NOMO-1 treated with dmso at 0.1 percent for 144 hours (cell line): ENCODE measurements at regions not wholly inside any gene's neighbourhood (a gene's known extent, or its start where the extent isn't known, plus 50 kb on each side); places are given as distances from the start of the nearest gene placed in this dataset.

Source experiments
- DNase-seq: peaks from one replicate; lab custom pipeline; 2025; ENCODE audit not compliant: unreplicated experiment; lab: John Stamatoyannopoulos, UW

DNA sequence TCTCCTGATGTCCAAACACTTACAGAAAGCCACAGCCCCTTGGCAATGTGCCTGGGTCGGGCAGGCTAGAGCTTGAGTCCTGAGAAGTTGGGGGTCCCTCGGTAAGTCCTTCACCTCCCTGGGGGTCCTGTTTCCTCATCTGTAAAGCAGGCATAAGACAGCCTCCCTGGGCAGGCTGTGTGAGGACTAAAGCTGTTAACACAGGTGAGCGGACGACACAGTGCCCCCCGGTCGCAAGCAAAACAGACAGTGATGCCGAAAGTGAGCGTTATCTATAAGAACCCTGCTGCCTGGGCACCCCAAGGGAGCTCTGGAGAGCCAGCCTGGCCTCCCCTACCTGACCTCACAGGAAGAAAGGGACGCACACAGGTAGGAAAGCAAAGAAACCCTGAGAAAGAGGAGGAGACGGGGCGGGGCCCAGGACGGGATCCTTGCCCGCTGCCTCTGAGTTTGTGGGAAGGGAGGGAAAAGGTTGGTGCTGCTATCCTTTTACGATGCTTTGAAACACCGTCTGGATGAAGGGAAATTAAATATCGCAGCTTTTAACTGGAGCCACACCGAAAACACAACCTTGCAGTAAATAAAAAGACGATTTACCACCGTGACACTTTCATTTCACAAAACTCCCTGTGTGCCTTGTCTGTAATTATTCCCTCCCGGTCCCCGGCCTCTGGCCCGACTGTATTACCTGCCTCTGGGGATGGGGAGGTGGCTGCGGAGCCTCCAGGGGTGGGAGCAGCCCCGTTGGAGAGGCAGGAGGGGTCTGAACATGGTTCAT is 67.1 kb downstream of the ENGASE start:
- DNase-seq = no peak

DNA sequence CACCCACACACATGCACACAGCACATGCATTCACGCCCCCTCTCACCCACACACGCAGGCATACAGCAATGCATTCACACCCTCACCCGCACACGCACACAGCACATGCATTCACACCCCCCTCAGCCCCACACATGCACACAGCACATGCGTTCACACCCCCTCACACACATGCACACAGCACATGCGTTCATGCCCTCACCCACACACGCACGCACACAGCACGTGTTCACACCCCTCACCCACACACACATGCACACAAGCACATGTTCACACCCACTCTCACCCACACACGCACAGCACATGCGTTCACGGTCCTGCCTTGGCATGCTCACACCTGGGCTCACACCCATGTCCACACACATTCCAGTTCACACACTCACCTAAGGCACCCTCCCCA is 64.2 kb downstream of the ENGASE start:
- no peak for DNase-seq

DNA sequence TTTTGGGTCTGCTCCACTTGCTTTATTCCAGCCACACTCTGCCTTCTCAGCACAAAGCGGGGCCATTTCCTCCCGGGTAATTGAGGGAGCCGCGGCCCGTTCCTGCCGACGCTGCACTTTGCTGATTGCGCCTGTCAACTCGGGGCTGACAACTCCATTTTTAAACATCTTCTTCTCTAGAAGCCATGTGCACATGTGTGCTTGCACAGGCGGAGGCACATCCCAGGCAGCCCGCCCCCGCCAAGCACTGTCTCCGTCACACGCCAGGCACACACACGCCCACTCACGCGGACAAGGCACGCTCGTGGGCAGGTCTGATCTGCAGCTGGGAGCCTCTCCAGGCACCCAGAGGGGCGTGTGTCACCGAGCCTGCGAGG is 63.2 kb downstream of the ENGASE start:
- DNase-seq = no peak

DNA sequence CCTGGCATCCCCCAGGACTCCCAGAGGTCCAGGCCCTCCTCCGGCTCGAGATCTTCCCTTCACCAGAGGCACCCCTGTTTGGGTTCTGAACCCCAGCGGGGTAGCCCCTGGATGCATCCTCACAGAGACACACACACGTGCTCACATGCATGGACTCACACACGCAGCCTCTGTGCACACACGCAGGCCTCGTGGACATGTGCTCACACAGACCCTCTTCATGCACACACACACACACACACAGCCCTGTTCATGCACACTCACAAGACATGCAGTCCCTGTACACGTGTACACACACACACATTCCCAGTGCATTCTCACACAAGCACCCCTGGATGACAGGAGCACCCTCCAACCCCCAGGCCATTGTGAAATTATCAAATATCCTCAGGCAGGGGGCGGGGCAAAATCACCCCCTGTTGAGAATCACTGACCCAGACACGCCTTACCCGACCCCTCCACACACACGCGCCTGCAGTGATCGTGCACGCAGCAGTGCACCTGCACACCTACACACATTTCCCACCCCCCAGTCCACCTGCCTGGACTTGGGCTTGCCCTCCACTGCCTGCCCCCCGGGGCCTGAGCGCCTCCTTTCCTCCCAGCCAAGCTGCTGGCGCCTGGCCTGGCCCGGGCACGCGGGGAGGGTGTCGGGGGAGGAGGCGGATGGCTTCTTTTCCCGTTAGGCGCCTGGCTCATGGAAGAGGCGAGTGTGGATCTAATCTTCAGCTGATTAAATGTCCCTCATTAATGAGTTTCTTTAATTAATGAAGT is 62.6 kb downstream of the ENGASE start:
- no peak for DNase-seq

DNA sequence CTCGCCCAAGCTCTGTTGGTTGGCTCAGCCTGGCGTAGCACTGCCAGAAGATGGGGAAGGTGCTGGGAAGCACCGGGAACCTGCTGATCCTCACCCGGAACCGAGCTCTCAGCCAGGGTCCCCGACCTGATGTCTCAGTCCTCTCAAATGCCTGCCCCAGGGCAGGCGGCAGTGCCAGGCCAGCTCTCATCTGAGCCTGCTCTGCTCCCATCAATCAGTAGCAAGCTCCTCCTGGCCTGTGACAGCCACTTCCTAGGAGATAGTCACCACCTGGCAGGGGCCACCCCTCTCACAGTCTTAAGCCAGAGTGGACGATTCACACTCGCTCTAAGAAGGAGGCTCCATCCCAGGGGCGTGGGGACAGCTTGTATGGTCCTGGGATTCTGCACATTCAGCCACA is 62.0 kb downstream of the ENGASE start:
- no peak for DNase-seq
